ENCODE measurements at regions not wholly inside any gene's neighbourhood (a gene's known extent, or its start where the extent isn't known, plus 50 kb on each side); places are given as distances from the start of the nearest gene placed in this dataset.

GRCh38 chr9:130779153-130779855 is 55.8 kb upstream of the ABL1 start:
- peaks cover under 1% of the 10 kb centered on the region for H3K79me1 ChIP-seq (ENCODE audit: low read length)
- no peak overlapping the region for H3K27ac ChIP-seq (ENCODE audit: low read depth, low read length)
- no peak overlapping the region for H2BK120ac ChIP-seq (ENCODE audit: low read depth, low read length)
- no peaks in the 10 kb centered on the region for H3K36me3 ChIP-seq (ENCODE audit: control insufficient read depth, insufficient read depth, low read length)
- H3K27me3 ChIP-seq (ENCODE audit: insufficient read depth, low read length, poor library complexity), result no peaks in the 10 kb centered on the region
- H3K4me1 ChIP-seq (ENCODE audit: control insufficient read depth, low read depth, low read length), result no peaks in the 10 kb centered on the region
- H3K4ac ChIP-seq (ENCODE audit: low read depth, low read length), result no peak overlapping the region
- H4K5ac ChIP-seq (ENCODE audit: low read length), result no peak overlapping the region
- WGBS (ENCODE audit: extremely low coverage, insufficient coverage, low lambda C conversion rate), result no CpG with 5 or more reads among the region's 9 CpGs
- H3K79me2 ChIP-seq (ENCODE audit: control insufficient read depth, insufficient read depth, low read length), result no peaks in the 10 kb centered on the region
- H2BK5ac ChIP-seq (ENCODE audit: low read length), result no peak overlapping the region
- no peak overlapping the region for H4K8ac ChIP-seq (ENCODE audit: low read depth, low read length)
- no peak overlapping the region for H3K4me3 ChIP-seq (ENCODE audit: low read length)
- no peak for DNase-seq
- no peak overlapping the region for H3K4me2 ChIP-seq (ENCODE audit: low read length)
- H3K56ac ChIP-seq (ENCODE audit: low read length), result peak overlapping the region; percentile 12
- no peak overlapping the region for H2BK15ac ChIP-seq (replicated peaks; ENCODE audit: low read depth)
- H2AK5ac ChIP-seq (ENCODE audit: low read length), result no peak overlapping the region
- H3K23ac ChIP-seq (ENCODE audit: low read length), result no peak overlapping the region
- no peak overlapping the region for H3K9ac ChIP-seq (ENCODE audit: low read length)
- no peak overlapping the region for H3K18ac ChIP-seq (ENCODE audit: low read length)

- H3K27me3 ChIP-seq (ENCODE audit: insufficient read depth, low read length, poor library complexity), result no peaks in the 10 kb centered on the region
- no peak overlapping the region for H2BK5ac ChIP-seq (ENCODE audit: low read length)
- H3K18ac ChIP-seq (ENCODE audit: low read length), result no peak overlapping the region
- no peak overlapping the region for H3K4me2 ChIP-seq (ENCODE audit: low read length)
- H2AK5ac ChIP-seq (ENCODE audit: low read length), result no peak overlapping the region
- H4K5ac ChIP-seq (ENCODE audit: low read length), result no peak overlapping the region
- no peak for DNase-seq
- H3K79me2 ChIP-seq (ENCODE audit: control insufficient read depth, insufficient read depth, low read length), result no peaks in the 10 kb centered on the region
- H3K23ac ChIP-seq (ENCODE audit: low read length), result no peak overlapping the region
- no peaks in the 10 kb centered on the region for H3K4me1 ChIP-seq (ENCODE audit: control insufficient read depth, low read depth, low read length)
- no peak overlapping the region for H4K8ac ChIP-seq (ENCODE audit: low read depth, low read length)
- no peak overlapping the region for H3K27ac ChIP-seq (ENCODE audit: low read depth, low read length)
- H3K79me1 ChIP-seq (ENCODE audit: low read length), result peaks cover 3% of the 10 kb centered on the region
- H3K9ac ChIP-seq (ENCODE audit: low read length), result no peak overlapping the region
- no peaks in the 10 kb centered on the region for H3K36me3 ChIP-seq (ENCODE audit: control insufficient read depth, insufficient read depth, low read length)
- H2BK120ac ChIP-seq (ENCODE audit: low read depth, low read length), result no peak overlapping the region
- no CpG with 5 or more reads among the region's 4 CpGs for WGBS (ENCODE audit: extremely low coverage, insufficient coverage, low lambda C conversion rate)
- no peak overlapping the region for H3K56ac ChIP-seq (ENCODE audit: low read length)
- H3K4me3 ChIP-seq (ENCODE audit: low read length), result no peak overlapping the region
- no peak overlapping the region for H2BK15ac ChIP-seq (replicated peaks; ENCODE audit: low read depth)
- no peak overlapping the region for H3K4ac ChIP-seq (ENCODE audit: low read depth, low read length)
These were observed 54.6 kb upstream of the ABL1 start for GRCh38 chr9:130780415-130780814.

DNA sequence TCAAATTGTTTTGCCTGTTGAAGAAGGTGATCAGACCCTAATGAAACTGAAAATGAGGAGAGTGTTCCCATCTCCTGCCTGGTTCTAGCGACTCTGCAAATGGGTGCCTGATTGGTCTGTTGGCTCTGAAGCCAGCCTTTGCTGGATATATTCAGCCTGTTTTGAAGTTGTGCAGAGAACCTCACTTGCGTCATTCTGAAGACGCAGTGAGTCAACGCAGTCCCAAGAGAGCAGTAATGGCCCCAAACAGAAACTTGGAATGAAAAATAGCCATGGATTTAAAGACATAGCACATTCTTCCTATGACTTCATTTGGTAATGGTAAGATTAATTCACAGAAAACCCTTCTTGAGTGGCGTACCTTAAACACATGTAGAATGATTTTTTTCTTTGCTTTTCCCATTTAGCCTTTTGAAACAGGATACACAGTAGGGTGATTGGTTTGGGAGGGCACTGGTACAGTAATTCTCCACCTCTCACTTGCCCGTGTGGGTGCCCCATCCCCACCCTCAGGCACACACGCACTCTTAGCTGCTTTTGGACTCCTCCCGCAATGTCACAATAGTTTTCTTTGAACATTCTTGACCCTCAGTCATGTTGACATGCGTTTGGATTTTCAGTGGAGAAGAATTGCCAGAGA is 54.1 kb upstream of the ABL1 start:
- Histone ChIP-seq H4K8ac (ENCODE audit: low read depth, low read length) (no peak overlapping the region), H3K4me1 (ENCODE audit: control insufficient read depth, low read depth, low read length) (no peaks in the 10 kb centered on the region), H3K4ac (ENCODE audit: low read depth, low read length) (no peak overlapping the region), H3K23ac (ENCODE audit: low read length) (no peak overlapping the region), H3K9ac (ENCODE audit: low read length) (no peak overlapping the region), H3K27ac (ENCODE audit: low read depth, low read length) (no peak overlapping the region), H3K79me2 (ENCODE audit: control insufficient read depth, insufficient read depth, low read length) (no peaks in the 10 kb centered on the region), H3K4me3 (ENCODE audit: low read length) (no peak overlapping the region), H3K79me1 (ENCODE audit: low read length) (peaks cover 3% of the 10 kb centered on the region), H3K56ac (ENCODE audit: low read length) (no peak overlapping the region), H2BK120ac (ENCODE audit: low read depth, low read length) (no peak overlapping the region), H3K36me3 (ENCODE audit: control insufficient read depth, insufficient read depth, low read length) (no peaks in the 10 kb centered on the region), H2BK15ac (replicated peaks; ENCODE audit: low read depth) (no peak overlapping the region), H2AK5ac (ENCODE audit: low read length) (no peak overlapping the region), H3K27me3 (ENCODE audit: insufficient read depth, low read length, poor library complexity) (no peaks in the 10 kb centered on the region), H4K5ac (ENCODE audit: low read length) (no peak overlapping the region), H3K18ac (ENCODE audit: low read length) (no peak overlapping the region), H3K4me2 (ENCODE audit: low read length) (no peak overlapping the region), H2BK5ac (ENCODE audit: low read length) (no peak overlapping the region)
- no CpG with 5 or more reads among the region's 9 CpGs for WGBS (ENCODE audit: extremely low coverage, insufficient coverage, low lambda C conversion rate)
- no peak for DNase-seq

DNA sequence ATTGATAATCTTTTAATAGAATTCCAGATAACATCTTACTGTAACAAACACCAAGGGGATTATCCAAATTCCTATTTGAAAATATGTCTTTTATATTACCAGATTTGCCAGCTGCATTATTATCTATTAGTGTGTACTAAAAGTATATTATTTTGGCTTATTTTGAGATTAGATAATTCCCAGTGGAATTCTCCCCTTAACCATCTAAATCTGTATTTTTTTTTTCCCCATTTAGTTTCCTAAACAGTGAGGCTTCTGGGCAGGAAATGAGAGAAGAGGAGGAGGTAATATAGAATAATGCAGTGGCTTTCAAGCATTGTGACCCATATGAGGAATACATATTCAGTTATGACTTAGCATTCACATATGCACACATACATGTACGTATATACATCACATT is 53.5 kb upstream of the ABL1 start:
- H3K27ac ChIP-seq (ENCODE audit: low read depth, low read length), result no peak overlapping the region
- no peak for DNase-seq
- no peak overlapping the region for H3K4me3 ChIP-seq (ENCODE audit: low read length)

DNA sequence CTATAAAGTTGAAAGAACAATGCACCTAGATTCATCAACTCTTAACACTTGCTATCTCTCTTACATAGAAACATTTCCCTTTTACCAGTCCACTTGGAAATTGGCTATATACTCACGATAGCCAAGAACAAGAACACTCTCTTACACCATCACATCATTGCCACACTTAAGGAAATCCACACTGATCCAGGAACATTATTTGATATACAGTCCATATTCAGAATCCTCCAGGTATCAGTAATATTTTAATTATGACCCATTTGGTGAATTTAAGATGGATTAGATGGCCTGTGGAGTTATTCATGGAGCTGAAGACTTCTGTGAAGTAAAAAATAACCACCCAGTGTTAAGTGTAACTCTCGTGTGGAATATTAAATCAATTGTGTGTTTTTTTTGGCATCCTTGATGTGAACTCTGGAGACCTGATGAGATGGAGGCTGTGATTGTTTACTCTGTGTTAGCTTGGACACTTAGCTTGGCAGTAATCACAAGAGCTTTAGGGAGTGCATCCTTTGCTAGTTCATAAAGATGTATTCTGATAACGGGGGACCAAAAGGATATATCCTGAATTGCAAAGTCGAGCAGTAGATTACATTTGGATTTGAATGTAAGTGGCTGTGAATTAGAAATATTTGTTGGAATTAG is 52.0 kb upstream of the ABL1 start:
- Histone ChIP-seq H3K18ac (ENCODE audit: low read length) (no peak overlapping the region), H2BK120ac (ENCODE audit: low read depth, low read length) (no peak overlapping the region), H3K9ac (ENCODE audit: low read length) (no peak overlapping the region), H2AK5ac (ENCODE audit: low read length) (no peak overlapping the region), H3K27me3 (ENCODE audit: insufficient read depth, low read length, poor library complexity) (no peaks in the 10 kb centered on the region), H3K79me1 (ENCODE audit: low read length) (peaks cover 9% of the 10 kb centered on the region), H3K79me2 (ENCODE audit: control insufficient read depth, insufficient read depth, low read length) (peaks cover 3% of the 10 kb centered on the region), H2BK15ac (replicated peaks; ENCODE audit: low read depth) (no peak overlapping the region), H3K4me3 (ENCODE audit: low read length) (no peak overlapping the region), H3K23ac (ENCODE audit: low read length) (no peak overlapping the region), H3K4me1 (ENCODE audit: control insufficient read depth, low read depth, low read length) (no peaks in the 10 kb centered on the region), H4K5ac (ENCODE audit: low read length) (no peak overlapping the region), H2BK5ac (ENCODE audit: low read length) (no peak overlapping the region), H3K4ac (ENCODE audit: low read depth, low read length) (no peak overlapping the region), H3K27ac (ENCODE audit: low read depth, low read length) (no peak overlapping the region), H3K4me2 (ENCODE audit: low read length) (no peak overlapping the region), H3K56ac (ENCODE audit: low read length) (no peak overlapping the region), H3K36me3 (ENCODE audit: control insufficient read depth, insufficient read depth, low read length) (no peaks in the 10 kb centered on the region), H4K8ac (ENCODE audit: low read depth, low read length) (no peak overlapping the region)
- DNase-seq, result no peak
- WGBS (ENCODE audit: extremely low coverage, insufficient coverage, low lambda C conversion rate), result no CpG with 5 or more reads among the region's 4 CpGs

More for the DNA sequence above, 53.5 kb upstream of the ABL1 start:
- H3K36me3 ChIP-seq (ENCODE audit: control insufficient read depth, insufficient read depth, low read length), result no peaks in the 10 kb centered on the region
- no peak overlapping the region for H4K8ac ChIP-seq (ENCODE audit: low read depth, low read length)
- H2BK15ac ChIP-seq (replicated peaks; ENCODE audit: low read depth), result no peak overlapping the region
- no peaks in the 10 kb centered on the region for H3K27me3 ChIP-seq (ENCODE audit: insufficient read depth, low read length, poor library complexity)
- H3K79me1 ChIP-seq (ENCODE audit: low read length), result peaks cover 5% of the 10 kb centered on the region
- H4K5ac ChIP-seq (ENCODE audit: low read length), result no peak overlapping the region
- H3K9ac ChIP-seq (ENCODE audit: low read length), result no peak overlapping the region
- H3K23ac ChIP-seq (ENCODE audit: low read length), result no peak overlapping the region
- H2AK5ac ChIP-seq (ENCODE audit: low read length), result no peak overlapping the region
- peaks cover 2% of the 10 kb centered on the region for H3K79me2 ChIP-seq (ENCODE audit: control insufficient read depth, insufficient read depth, low read length)
- no peak overlapping the region for H3K4ac ChIP-seq (ENCODE audit: low read depth, low read length)
- no peak overlapping the region for H3K56ac ChIP-seq (ENCODE audit: low read length)
- H2BK5ac ChIP-seq (ENCODE audit: low read length), result no peak overlapping the region
- no CpG with 5 or more reads among the region's 1 CpG for WGBS (ENCODE audit: extremely low coverage, insufficient coverage, low lambda C conversion rate)
- no peaks in the 10 kb centered on the region for H3K4me1 ChIP-seq (ENCODE audit: control insufficient read depth, low read depth, low read length)
- no peak overlapping the region for H3K4me2 ChIP-seq (ENCODE audit: low read length)
- H3K18ac ChIP-seq (ENCODE audit: low read length), result no peak overlapping the region
- H2BK120ac ChIP-seq (ENCODE audit: low read depth, low read length), result no peak overlapping the region
